ENCODE measurements at regions not wholly inside any gene's neighbourhood (a gene's known extent, or its start where the extent isn't known, plus 50 kb on each side); places are given as distances from the start of the nearest gene placed in this dataset.

GRCh38 chr2:173676647-173677046 is 288.5 kb downstream of the SP3 start:
- DNase-seq = no peak
- Histone ChIP-seq H3K9me3 (no peaks in the 10 kb centered on the region), H3K4me1 (ENCODE audit: insufficient read depth) (no peaks in the 10 kb centered on the region), H3K4me3 (no peak overlapping the region), H3K27ac (no peak overlapping the region), H3K27me3 (no peaks in the 10 kb centered on the region), H3K36me3 (no peaks in the 10 kb centered on the region)
- intact Hi-C loops (cut with DNase I) = no loop called here
- 46 to 67% (median 63%) methylated on average over 1 of the region's 1 CpG for WGBS, 3 donors
- TF ChIP-seq CTCF (IDR thresholded peaks at IDR 0.05) = no peak

- no peak for TF ChIP-seq CTCF (IDR thresholded peaks at IDR 0.05)
- TF ChIP-seq EP300 (IDR thresholded peaks at IDR 0.05) = no peak
- no peak for TF ChIP-seq POLR2A (IDR thresholded peaks at IDR 0.05)
- Histone ChIP-seq H3K27ac (no peak overlapping the region), H3K27me3 (no peaks in the 10 kb centered on the region), H3K4me1 (ENCODE audit: insufficient read depth) (no peaks in the 10 kb centered on the region), H3K4me3 (no peak overlapping the region), H3K9me3 (no peaks in the 10 kb centered on the region), H3K36me3 (no peaks in the 10 kb centered on the region)
- no peak for DNase-seq
- intact Hi-C loops (cut with DNase I) = no loop called here
- 54 to 69% (median 66%) methylated on average over 1 of the region's 1 CpG for WGBS, 3 donors
These were observed 287.0 kb downstream of the SP3 start for GRCh38 chr2:173678186-173678585.

GRCh38 chr2:173680574-173680973 is 284.6 kb downstream of the SP3 start:
- intact Hi-C loops (cut with DNase I) = no loop called here
- H3K4me1 ChIP-seq (ENCODE audit: insufficient read depth) = no peaks in the 10 kb centered on the region
- no peak overlapping the region for H3K4me3 ChIP-seq
- TF ChIP-seq EP300 (IDR thresholded peaks at IDR 0.05) = no peak
- TF ChIP-seq POLR2A (IDR thresholded peaks at IDR 0.05) = no peak
- no peak for TF ChIP-seq CTCF (IDR thresholded peaks at IDR 0.05)
- WGBS, 3 donors = 73 to 86% (median 80%) methylated on average over 3 of the region's 3 CpGs
- no peaks in the 10 kb centered on the region for H3K27me3 ChIP-seq
- no peak for DNase-seq
- H3K9me3 ChIP-seq = no peaks in the 10 kb centered on the region
- no peak overlapping the region for H3K27ac ChIP-seq
- no peaks in the 10 kb centered on the region for H3K36me3 ChIP-seq

GRCh38 chr2:173681881-173682650 is 283.1 kb downstream of the SP3 start:
- intact Hi-C loops (cut with DNase I) = no loop called here
- Histone ChIP-seq H3K27ac (no peak overlapping the region), H3K27me3 (no peaks in the 10 kb centered on the region), H3K9me3 (no peaks in the 10 kb centered on the region), H3K36me3 (no peaks in the 10 kb centered on the region), H3K4me1 (ENCODE audit: insufficient read depth) (no peaks in the 10 kb centered on the region), H3K4me3 (no peak overlapping the region)
- no peak for DNase-seq
- TF ChIP-seq EP300 (IDR thresholded peaks at IDR 0.05) = no peak
- TF ChIP-seq POLR2A (IDR thresholded peaks at IDR 0.05) = no peak
- no peak for TF ChIP-seq CTCF (IDR thresholded peaks at IDR 0.05)
- WGBS, 3 donors = 92 to 96% (median 93%) methylated on average over 4 of the region's 4 CpGs

Data from ovary (tissue), 7 donors.